ENCODE measurements at regions not wholly inside any gene's neighbourhood (a gene's known extent, or its start where the extent isn't known, plus 50 kb on each side); places are given as distances from the start of the nearest gene placed in this dataset.

GRCh38 chr6:134511984-134512683 is 194.2 kb upstream of the SGK1 start:
- no peak overlapping the region for H3K23ac ChIP-seq (ENCODE audit: low read length in 2 of 2)
- H3K79me1 ChIP-seq (replicated peaks; ENCODE audit: low read length, poor library complexity, severe bottlenecking) = no peaks in the 10 kb centered on the region
- peak overlapping the region in 1 of 2 experiments; percentile 67 for H2BK12ac ChIP-seq (ENCODE audit: low read length in 2 of 2)
- no peaks in the 10 kb centered on the region for H3K36me3 ChIP-seq (ENCODE audit: control insufficient read depth in 1 of 2, insufficient read depth in 2 of 2, low read depth in 1 of 2, low read length in 2 of 2)
- peaks cover 2% of the 10 kb centered on the region for H3K4me1 ChIP-seq (ENCODE audit: control insufficient read depth, insufficient read depth, low read depth, low read length)
- peak overlapping the region; percentile 24 to 51 for H3K18ac ChIP-seq (ENCODE audit: low read depth in 1 of 2, low read length in 2 of 2)
- peak overlapping the region; percentile 42 for H2BK120ac ChIP-seq (ENCODE audit: low read depth, low read length)
- no peak overlapping the region for H4K8ac ChIP-seq (ENCODE audit: low read length)
- peak overlapping the region in 1 of 2 experiments; percentile 74 for H3K4ac ChIP-seq (ENCODE audit: low read depth in 1 of 2, low read length in 2 of 2)
- no peak overlapping the region for H3K9ac ChIP-seq (ENCODE audit: low read length)
- no peak overlapping the region for H3K27ac ChIP-seq (ENCODE audit: low read length, poor library complexity, severe bottlenecking)
- no peak overlapping the region for H3K14ac ChIP-seq (ENCODE audit: low read length in 2 of 2)
- H2BK5ac ChIP-seq (ENCODE audit: low read depth, low read length, poor library complexity, severe bottlenecking) = no peak overlapping the region
- no peak overlapping the region for H2AFZ ChIP-seq (ENCODE audit: low read depth, low read length)
- no peak for DNase-seq
- H2AK5ac ChIP-seq (ENCODE audit: low read length, severe bottlenecking) = peak overlapping the region; percentile 18
- H3K27me3 ChIP-seq (ENCODE audit: control insufficient read depth in 1 of 2, insufficient read depth in 1 of 2, low read length in 2 of 2) = no peaks in the 10 kb centered on the region
- no peak overlapping the region for H3K4me3 ChIP-seq (ENCODE audit: insufficient read depth in 1 of 2, low read depth in 1 of 2, low read length in 2 of 2)
- no peak overlapping the region for H2BK15ac ChIP-seq (ENCODE audit: low read depth, poor library complexity, severe bottlenecking)
- no peak overlapping the region for H3K4me2 ChIP-seq (ENCODE audit: low read length, poor library complexity, severe bottlenecking)
- no peaks in the 10 kb centered on the region for H3K9me3 ChIP-seq (ENCODE audit: control insufficient read depth, low read length)
- 98% methylated on average over 4 of the region's 7 CpGs for WGBS
- no peak overlapping the region for H4K91ac ChIP-seq (ENCODE audit: low read length)

GRCh38 chr6:134510920-134511319 is 193.0 kb upstream of the SGK1 start:
- no peak overlapping the region for H3K18ac ChIP-seq (ENCODE audit: low read depth in 1 of 2, low read length in 2 of 2)
- H3K36me3 ChIP-seq (ENCODE audit: control insufficient read depth in 1 of 2, insufficient read depth in 2 of 2, low read depth in 1 of 2, low read length in 2 of 2) = no peaks in the 10 kb centered on the region
- no peak overlapping the region for H2AK5ac ChIP-seq (ENCODE audit: low read length, severe bottlenecking)
- no peak overlapping the region for H2BK12ac ChIP-seq (ENCODE audit: low read length in 2 of 2)
- DNase-seq = peak; percentile 75
- H3K9ac ChIP-seq (ENCODE audit: low read length) = no peak overlapping the region
- H2BK5ac ChIP-seq (ENCODE audit: low read depth, low read length, poor library complexity, severe bottlenecking) = no peak overlapping the region
- H4K8ac ChIP-seq (ENCODE audit: low read length) = no peak overlapping the region
- no peaks in the 10 kb centered on the region for H3K9me3 ChIP-seq (ENCODE audit: control insufficient read depth, low read length)
- no peak overlapping the region for H2BK120ac ChIP-seq (ENCODE audit: low read depth, low read length)
- no peaks in the 10 kb centered on the region for H3K27me3 ChIP-seq (ENCODE audit: control insufficient read depth in 1 of 2, insufficient read depth in 1 of 2, low read length in 2 of 2)
- H3K4me3 ChIP-seq (ENCODE audit: insufficient read depth in 1 of 2, low read depth in 1 of 2, low read length in 2 of 2) = no peak overlapping the region
- no peak overlapping the region for H2BK15ac ChIP-seq (ENCODE audit: low read depth, poor library complexity, severe bottlenecking)
- peak overlapping the region in 1 of 2 experiments; percentile 93 for H3K4ac ChIP-seq (ENCODE audit: low read depth in 1 of 2, low read length in 2 of 2)
- H3K4me2 ChIP-seq (ENCODE audit: low read length, poor library complexity, severe bottlenecking) = no peak overlapping the region
- H3K79me1 ChIP-seq (replicated peaks; ENCODE audit: low read length, poor library complexity, severe bottlenecking) = no peaks in the 10 kb centered on the region
- H3K27ac ChIP-seq (ENCODE audit: low read length, poor library complexity, severe bottlenecking) = no peak overlapping the region
- no peak overlapping the region for H2AFZ ChIP-seq (ENCODE audit: low read depth, low read length)
- 59% methylated on average over 1 of the region's 3 CpGs for WGBS
- no peak overlapping the region for H3K23ac ChIP-seq (ENCODE audit: low read length in 2 of 2)
- H3K4me1 ChIP-seq (ENCODE audit: control insufficient read depth, insufficient read depth, low read depth, low read length) = no peaks in the 10 kb centered on the region
- H3K14ac ChIP-seq (ENCODE audit: low read length in 2 of 2) = no peak overlapping the region
- H4K91ac ChIP-seq (ENCODE audit: low read length) = no peak overlapping the region

- no peak overlapping the region for H2BK120ac ChIP-seq (ENCODE audit: low read depth, low read length)
- H2BK12ac ChIP-seq (ENCODE audit: low read length in 2 of 2) = peak overlapping the region; percentile 71 to 97
- peak overlapping the region; percentile 44 for H4K91ac ChIP-seq (ENCODE audit: low read length)
- no peaks in the 10 kb centered on the region for H3K36me3 ChIP-seq (ENCODE audit: control insufficient read depth in 1 of 2, insufficient read depth in 2 of 2, low read depth in 1 of 2, low read length in 2 of 2)
- H3K4me3 ChIP-seq (ENCODE audit: insufficient read depth in 1 of 2, low read depth in 1 of 2, low read length in 2 of 2) = no peak overlapping the region
- peak overlapping the region; percentile 34 to 74 for H3K18ac ChIP-seq (ENCODE audit: low read depth in 1 of 2, low read length in 2 of 2)
- H3K23ac ChIP-seq (ENCODE audit: low read length in 2 of 2) = peak overlapping the region in 1 of 2 experiments; percentile 23
- peak overlapping the region; percentile 29 to 54 for H3K4ac ChIP-seq (ENCODE audit: low read depth in 1 of 2, low read length in 2 of 2)
- no peak for DNase-seq
- H3K79me1 ChIP-seq (replicated peaks; ENCODE audit: low read length, poor library complexity, severe bottlenecking) = no peaks in the 10 kb centered on the region
- peak overlapping the region; percentile 66 for H4K8ac ChIP-seq (ENCODE audit: low read length)
- peak overlapping the region in 1 of 2 experiments; percentile 55 for H3K14ac ChIP-seq (ENCODE audit: low read length in 2 of 2)
- no peak overlapping the region for H2AFZ ChIP-seq (ENCODE audit: low read depth, low read length)
- WGBS = 100% methylated on average over 3 of the region's 4 CpGs
- H2BK15ac ChIP-seq (ENCODE audit: low read depth, poor library complexity, severe bottlenecking) = no peak overlapping the region
- H2AK5ac ChIP-seq (ENCODE audit: low read length, severe bottlenecking) = no peak overlapping the region
- no peaks in the 10 kb centered on the region for H3K27me3 ChIP-seq (ENCODE audit: control insufficient read depth in 1 of 2, insufficient read depth in 1 of 2, low read length in 2 of 2)
- H3K27ac ChIP-seq (ENCODE audit: low read length, poor library complexity, severe bottlenecking) = no peak overlapping the region
- H3K9me3 ChIP-seq (ENCODE audit: control insufficient read depth, low read length) = no peaks in the 10 kb centered on the region
- H3K4me1 ChIP-seq (ENCODE audit: control insufficient read depth, insufficient read depth, low read depth, low read length) = no peaks in the 10 kb centered on the region
- no peak overlapping the region for H3K9ac ChIP-seq (ENCODE audit: low read length)
- H3K4me2 ChIP-seq (ENCODE audit: low read length, poor library complexity, severe bottlenecking) = no peak overlapping the region
- H2BK5ac ChIP-seq (ENCODE audit: low read depth, low read length, poor library complexity, severe bottlenecking) = no peak overlapping the region
These were observed 192.2 kb upstream of the SGK1 start for GRCh38 chr6:134510142-134510541.

GRCh38 chr6:134508862-134509498 is 191.1 kb upstream of the SGK1 start:
- Histone ChIP-seq H3K9ac (ENCODE audit: low read length) (no peak overlapping the region), H2BK15ac (ENCODE audit: low read depth, poor library complexity, severe bottlenecking) (no peak overlapping the region), H3K27me3 (ENCODE audit: control insufficient read depth in 1 of 2, insufficient read depth in 1 of 2, low read length in 2 of 2) (no peaks in the 10 kb centered on the region), H3K4me3 (ENCODE audit: insufficient read depth in 1 of 2, low read depth in 1 of 2, low read length in 2 of 2) (no peak overlapping the region), H3K79me1 (replicated peaks; ENCODE audit: low read length, poor library complexity, severe bottlenecking) (no peaks in the 10 kb centered on the region), H3K4me1 (ENCODE audit: control insufficient read depth, insufficient read depth, low read depth, low read length) (no peaks in the 10 kb centered on the region), H3K36me3 (ENCODE audit: control insufficient read depth in 1 of 2, insufficient read depth in 2 of 2, low read depth in 1 of 2, low read length in 2 of 2) (no peaks in the 10 kb centered on the region), H3K4ac (ENCODE audit: low read depth in 1 of 2, low read length in 2 of 2) (no peak overlapping the region), H2BK5ac (ENCODE audit: low read depth, low read length, poor library complexity, severe bottlenecking) (no peak overlapping the region), H3K14ac (ENCODE audit: low read length in 2 of 2) (no peak overlapping the region), H4K91ac (ENCODE audit: low read length) (no peak overlapping the region), H4K8ac (ENCODE audit: low read length) (no peak overlapping the region), H3K4me2 (ENCODE audit: low read length, poor library complexity, severe bottlenecking) (no peak overlapping the region), H2AK5ac (ENCODE audit: low read length, severe bottlenecking) (no peak overlapping the region), H3K27ac (ENCODE audit: low read length, poor library complexity, severe bottlenecking) (no peak overlapping the region), H2BK120ac (ENCODE audit: low read depth, low read length) (no peak overlapping the region), H3K9me3 (ENCODE audit: control insufficient read depth, low read length) (no peaks in the 10 kb centered on the region), H3K18ac (ENCODE audit: low read depth in 1 of 2, low read length in 2 of 2) (peak overlapping the region in 1 of 2 experiments; percentile 5), H2AFZ (ENCODE audit: low read depth, low read length) (no peak overlapping the region), H3K23ac (ENCODE audit: low read length in 2 of 2) (no peak overlapping the region), H2BK12ac (ENCODE audit: low read length in 2 of 2) (peak overlapping the region in 1 of 2 experiments; percentile 10)
- no peak for DNase-seq
- WGBS = 97% methylated on average over 5 of the region's 7 CpGs

Measured in mesenchymal stem cell (in vitro differentiated cells and primary cell).